HTR-8/SVneo (cell line): ENCODE measurements at regions not wholly inside any gene's neighbourhood (a gene's known extent, or its start where the extent isn't known, plus 50 kb on each side); places are given as distances from the start of the nearest gene placed in this dataset.

ENCODE experiments used
- DNase-seq: peaks from one replicate; pipeline ENCODE4 v3.0.0; 2011; ENCODE audit warnings: low spot score, mixed read lengths; ENCODE audit not compliant: insufficient read length
- FAIRE-seq: peaks from 2 replicates; lab custom pipeline; 2011; peaks lifted over from hg19 to GRCh38; lab: Jason Lieb, UNC

DNA sequence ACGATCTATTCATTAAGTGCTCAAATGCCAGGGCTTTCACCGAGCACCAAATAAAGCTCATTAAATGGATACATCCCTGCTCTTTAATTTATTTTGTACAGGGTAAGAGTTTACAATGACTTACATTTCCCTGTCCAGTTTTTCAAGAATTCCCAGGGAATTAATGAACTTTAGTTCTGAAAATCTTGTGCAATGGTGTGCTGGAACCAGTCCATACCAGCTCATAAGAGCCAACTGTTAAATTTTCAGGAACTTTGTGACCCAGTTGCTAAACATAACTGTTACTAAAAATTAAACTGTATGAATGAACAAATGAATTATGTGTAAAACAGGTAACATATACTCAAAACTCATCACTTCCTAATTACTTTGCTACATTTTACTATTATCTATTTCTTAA, 191.7 kb upstream of the RASGEF1B start:
- DNase-seq (no peak), FAIRE-seq (no peak)

DNA sequence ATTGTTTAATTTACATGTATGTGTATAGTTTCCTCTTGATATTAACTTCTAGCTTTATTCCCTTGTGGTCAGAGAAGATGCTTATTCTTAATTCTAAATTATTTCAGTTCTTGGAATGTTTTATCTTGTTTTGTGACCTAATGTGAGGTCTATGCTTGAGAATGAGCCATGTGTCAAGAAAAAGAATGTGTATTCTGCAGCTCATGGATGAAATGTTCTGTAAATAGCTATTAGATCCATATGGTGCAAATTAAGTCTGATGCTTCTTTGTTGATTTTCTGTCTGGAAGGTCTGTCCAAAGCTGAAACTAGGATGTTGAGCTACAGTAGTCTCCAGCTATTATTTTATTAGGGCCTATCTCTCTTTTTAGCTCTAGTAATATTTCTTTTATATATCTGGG, 187.3 kb upstream of the RASGEF1B start:
- FAIRE-seq = no peak
- DNase-seq = no peak

DNA sequence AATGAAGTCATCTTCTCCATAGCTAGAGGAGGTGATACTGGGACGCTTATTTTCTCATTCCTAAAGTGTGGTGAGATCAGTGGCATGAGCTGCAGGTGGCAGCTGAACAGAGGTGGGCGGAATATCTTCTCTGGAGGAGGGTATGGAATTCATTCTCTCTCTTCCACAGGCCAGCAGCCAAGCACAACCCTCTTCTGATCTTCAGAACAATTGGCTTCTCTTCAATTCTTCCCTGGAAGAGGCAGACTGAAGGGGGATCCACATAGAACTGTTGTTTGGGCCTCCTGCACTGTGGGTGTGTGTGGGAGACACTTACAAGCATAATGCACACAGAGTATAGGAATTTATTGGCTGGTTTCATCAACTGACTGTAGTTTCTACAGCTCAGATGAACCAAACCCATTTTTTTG, 180.4 kb upstream of the RASGEF1B start:
- no peak for DNase-seq
- FAIRE-seq = no peak

DNA sequence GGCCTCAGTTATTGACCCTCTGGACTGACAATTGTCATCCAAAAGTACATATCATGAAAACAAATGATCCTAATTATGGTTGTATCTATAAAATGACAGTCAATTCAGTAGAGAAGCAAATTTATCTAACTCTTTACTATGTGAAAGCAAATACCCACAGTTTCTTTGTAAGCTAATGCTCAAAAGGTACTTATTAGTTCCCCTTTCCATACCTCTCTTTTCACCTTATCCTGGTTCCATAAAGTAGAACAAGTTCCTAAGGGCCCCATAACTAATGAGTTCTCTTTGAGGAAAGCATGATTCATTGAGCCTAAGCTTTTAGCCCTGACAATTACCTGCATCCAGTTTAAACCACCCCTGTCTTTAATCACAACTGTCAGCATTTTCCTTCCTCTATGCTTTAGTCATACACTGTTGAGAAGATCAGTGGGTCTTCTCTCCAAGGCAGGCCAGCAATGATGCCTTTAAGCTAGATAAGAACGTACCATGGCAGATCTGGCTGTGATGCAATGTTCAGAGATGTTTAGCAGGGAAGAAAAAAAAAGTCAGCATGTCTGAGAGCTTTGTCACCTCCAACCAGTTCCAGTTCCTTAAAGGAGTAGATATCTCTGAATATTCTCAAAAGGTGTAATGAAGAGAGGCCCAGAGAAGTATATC, 179.7 kb upstream of the RASGEF1B start:
- FAIRE-seq (no peak), DNase-seq (no peak)

DNA sequence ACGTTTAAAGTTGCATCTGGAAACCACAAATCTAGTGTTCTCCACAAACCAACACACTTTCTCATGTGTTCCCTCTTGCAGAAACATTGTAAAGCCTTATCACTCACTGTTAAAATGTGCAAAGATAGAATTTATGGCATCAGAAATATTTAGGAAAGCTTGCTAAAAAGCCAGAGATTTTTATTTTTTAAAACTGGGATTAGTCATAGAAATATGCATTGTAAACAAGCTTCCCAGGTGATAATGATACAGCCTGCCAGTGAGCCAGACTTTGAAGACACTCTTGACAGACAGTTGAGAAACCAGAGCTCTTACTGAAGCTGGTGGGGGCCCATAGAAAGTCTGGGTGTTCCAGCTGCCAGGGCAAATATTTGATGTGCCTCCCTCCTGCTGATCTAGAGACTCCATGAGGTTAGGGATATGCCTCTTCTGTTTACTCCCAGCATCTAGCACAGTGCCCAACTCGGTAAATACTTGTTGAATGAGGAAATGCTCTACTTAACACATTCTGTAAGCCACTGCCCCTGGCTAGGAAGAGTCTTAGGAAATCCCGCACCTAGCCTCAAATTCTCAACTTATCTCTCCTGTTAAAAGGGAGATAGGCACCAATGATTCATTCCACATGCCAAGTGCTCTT, 179.0 kb upstream of the RASGEF1B start:
- no peak for DNase-seq
- FAIRE-seq = no peak

DNA sequence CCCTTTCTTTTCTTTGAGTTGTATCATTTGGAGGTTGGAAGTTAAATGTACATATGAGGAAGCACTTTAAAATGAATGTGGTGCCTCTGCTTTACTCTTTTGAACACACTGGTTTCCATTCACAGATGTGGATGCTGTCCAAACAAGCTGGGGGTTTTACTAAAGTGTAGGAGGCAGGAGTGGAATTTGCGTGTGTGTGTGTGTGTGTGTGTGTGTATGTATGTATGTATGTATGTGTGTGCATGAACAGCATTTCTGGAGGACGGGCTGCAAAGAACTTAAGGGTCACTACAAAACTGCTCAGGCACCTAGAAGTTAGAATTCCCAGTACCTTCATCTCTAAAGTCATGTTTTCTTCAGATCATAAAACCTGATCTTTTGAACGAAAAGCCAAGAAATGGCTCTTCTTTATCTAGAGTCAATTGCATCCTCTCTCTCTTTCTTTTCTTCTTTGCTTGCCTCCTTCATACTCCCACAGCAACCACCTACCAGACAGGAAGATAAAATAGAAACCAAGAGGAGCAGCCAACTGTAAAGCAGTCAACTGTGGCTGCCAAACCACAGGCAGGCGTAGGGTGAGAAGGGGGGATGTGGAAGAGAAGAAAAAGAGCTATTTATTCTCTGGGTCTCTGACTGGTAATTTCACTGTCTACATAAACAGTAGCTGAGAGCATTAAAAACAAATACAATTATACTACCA, 177.0 kb upstream of the RASGEF1B start:
- no peak for DNase-seq
- no peak for FAIRE-seq

DNA sequence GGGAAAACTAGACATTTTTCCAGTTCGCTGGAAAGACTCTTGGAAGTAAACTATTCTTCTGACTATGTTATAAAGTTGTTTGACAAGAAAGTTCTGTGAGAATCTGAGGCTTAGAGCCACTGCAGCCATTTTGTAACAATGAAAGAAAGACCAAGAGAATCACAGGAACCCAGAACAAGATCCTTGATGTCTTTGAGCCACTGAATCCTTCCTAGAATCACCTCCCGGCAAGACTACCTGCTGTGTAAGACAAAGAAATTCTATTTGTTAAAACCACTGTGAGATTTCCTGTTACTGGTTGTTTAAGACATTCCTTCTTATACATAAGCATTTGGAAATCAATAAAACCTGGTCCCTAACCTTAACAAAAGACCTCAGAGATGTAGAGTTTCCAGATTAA, 175.7 kb upstream of the RASGEF1B start:
- no peak for FAIRE-seq
- no peak for DNase-seq

DNA sequence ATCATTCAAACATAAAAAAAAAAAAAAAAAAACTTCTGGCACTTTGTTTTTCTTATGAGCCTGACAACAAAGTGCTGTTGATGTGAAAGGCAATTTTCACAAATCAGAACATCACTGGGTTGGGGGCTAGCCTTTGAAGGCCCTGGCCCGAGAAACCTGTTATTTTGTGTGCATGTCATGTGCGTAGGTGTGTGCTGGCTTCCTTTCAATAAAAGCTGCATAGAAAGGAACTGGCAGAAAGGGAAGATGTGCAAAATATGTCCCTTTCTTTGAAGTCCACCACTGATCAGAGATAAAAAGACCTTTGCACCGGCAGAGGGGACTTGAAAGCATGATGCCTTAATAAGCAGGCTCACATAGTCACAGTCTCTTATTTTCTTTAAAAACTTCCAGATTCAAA, 170.8 kb upstream of the RASGEF1B start:
- FAIRE-seq = no peak
- no peak for DNase-seq

DNA sequence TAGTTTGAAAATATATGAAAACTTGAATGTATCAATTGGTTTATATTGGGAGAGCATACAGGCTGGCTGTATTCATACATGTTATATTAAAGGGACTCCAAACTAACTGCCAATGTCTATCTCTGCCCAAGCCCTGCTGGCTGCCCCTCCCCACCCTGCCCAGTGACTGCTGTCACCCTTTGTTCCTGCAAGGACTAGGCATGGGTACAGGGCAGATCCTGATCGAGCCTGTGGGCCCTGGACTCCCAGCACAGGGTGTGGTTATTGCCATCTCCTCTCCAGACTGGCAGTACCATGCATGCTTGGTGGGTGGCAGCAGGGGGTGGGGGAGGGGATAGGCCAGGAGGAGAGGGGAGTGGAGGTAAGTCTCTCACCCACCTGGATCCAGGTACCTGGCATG, 167.5 kb upstream of the RASGEF1B start:
- DNase-seq (no peak), FAIRE-seq (no peak)

DNA sequence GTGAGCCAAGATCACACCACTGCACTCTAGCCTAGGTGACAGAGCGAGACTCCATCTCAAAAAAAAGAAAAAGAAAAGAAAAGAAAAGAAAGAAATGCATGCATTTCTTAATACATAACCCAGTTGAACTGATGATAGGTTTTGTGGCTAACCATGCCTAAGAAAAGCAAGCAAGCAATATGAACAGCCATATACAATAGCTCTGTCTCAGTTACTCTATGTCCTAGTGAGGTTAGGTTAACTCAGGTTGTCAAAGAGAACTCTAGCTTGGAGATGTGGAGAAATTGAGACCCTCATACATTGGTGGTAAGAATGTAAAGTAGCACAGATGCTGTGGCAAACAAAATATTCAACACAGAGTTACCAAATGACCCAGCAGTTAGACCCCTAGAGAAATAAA, 167.0 kb upstream of the RASGEF1B start:
- DNase-seq (no peak), FAIRE-seq (no peak)

DNA sequence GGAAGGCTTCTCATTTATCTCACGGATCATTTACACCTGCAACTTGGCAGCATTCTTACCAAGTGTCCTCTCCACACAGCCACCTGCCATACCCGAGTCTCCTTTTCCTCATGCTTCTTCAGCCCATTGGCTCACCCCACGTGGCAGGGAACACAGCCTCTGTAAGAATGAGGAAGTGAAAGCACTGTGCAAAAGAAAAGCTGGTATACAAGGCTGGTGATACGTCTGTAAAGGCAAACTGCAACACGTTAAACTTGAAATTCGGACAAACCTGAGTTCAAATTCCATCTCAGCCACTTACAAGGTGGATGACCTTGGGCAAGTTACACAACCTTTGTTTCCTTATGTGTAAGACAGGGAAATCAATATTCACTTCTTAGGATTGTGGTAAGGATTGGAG, 164.0 kb upstream of the RASGEF1B start:
- DNase-seq (no peak), FAIRE-seq (no peak)

DNA sequence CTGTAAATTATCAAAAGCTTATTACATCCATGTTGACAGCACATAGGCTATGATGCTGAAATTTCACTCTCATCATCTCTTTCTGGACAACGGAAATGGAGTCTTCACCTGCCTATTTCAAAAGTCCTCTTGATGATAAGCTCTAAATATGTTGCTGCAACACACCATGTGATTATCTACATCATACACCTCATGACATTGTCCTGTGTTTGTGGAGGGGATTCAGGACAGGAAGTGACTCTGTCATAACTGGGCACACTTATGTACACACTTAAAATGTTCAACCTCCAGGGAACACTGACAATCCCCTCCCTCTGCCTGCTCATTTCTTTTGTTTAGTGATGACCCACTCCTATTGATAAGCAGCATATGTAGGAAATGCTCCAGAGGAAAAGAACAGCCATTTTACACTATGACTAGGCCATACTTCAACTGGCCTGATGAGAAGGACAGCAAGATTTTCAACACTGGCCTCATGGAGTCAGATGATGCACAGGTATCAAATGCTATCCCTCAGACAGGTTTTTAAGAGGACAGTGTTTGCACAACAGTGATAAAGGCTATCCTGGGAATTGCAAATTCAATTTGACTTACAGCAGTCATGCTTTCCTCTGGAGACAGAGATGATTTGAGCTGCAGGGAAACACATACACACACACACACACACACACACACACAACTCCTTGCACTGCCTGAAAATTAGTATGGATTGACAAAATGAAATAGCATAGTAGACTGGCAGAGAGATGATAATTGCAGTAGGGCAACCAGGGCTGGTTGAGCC, 163.3 kb upstream of the RASGEF1B start:
- FAIRE-seq (no peak), DNase-seq (no peak)

DNA sequence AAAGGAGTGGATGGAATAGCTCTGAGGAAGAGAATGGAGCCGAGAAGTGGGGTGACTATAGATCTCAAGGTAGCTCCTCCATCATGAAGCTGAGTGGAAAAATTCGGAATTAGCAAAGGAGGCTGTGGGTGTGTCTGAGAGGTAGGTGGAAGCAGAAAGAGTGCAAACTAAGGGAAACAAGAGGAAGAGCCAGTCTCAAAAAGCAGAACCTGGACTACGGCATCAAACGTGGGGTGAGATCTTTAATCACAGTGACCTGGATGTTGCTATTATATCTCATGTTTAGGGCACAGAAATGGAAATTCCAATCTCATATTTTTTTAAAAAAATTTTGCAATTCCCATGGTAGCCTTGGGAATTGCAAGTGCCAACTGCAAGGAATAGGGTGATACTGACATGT, 162.5 kb upstream of the RASGEF1B start:
- FAIRE-seq (no peak), DNase-seq (no peak)

DNA sequence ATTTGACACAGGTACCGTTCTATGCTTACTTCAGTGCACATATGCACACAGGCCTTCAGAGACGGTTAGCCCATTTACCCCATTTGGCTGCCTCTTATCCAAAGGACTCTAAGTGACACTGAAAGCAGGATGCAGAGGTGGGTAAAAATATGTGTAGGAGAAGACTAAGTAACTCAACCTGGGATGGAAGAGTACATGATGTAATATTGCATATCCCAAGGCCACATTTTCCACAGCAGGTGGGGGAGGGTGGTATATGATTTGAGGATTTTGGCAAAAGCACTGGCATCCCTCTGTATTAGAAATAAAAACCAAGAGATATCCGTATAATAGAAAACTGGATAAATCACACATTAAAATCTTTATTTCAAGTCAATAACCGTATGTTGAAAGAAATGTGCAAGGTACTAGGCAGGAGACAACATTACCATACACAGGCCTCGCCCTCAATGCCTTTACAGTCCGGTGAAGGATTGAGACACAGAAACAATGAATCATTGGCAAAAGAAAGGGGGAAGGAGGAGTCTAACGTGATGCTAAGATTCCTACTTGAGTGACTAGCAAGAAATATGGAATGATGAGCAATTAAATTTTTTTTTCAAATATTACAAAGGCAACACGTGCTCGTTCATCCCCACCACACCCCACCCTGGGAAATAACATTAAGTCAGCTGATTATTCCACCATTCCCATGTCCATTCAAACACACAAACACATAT, 161.0 kb upstream of the RASGEF1B start:
- FAIRE-seq (no peak), DNase-seq (no peak)

DNA sequence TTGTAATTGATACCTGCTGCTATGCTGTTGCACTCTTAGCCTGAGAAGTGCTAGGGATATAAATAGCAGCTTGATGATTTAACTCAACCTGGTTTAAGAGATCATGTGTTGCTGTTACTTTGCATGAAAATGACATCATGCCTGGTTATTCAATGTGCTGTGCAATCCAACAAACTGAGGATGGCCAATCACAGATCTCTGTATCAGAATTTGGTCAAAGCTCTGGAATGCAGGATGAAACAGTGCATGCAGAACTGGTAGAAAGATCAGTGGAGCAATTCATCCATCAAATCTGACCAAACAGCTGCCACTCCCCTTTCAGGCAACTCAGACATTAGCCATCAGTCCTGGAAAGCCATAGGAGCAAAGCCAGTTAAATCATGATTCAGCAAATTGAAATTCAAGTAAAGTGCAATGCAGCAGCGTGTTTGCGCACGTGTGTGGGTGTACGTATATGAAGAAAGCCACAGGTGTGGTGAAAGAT, 160.3 kb upstream of the RASGEF1B start:
- DNase-seq = no peak
- no peak for FAIRE-seq

DNA sequence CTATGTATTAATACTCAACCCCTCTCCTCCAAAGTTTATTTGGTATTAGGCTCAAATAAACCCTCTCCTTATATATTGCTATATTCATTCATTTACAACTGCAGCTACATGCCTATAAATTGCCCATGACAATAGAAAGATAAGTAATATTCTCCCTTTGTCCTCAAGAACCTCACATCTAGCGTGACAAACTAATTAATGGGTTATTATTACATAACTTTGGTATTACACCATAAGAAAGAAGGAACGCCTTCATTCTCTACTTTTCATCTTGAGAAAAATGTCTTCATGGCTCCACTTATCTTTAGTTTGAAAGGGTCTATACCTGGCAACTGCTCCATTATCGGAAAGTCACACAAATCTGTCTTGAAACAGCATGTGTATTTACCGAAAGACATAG, 157.7 kb upstream of the RASGEF1B start:
- FAIRE-seq = no peak
- no peak for DNase-seq

DNA sequence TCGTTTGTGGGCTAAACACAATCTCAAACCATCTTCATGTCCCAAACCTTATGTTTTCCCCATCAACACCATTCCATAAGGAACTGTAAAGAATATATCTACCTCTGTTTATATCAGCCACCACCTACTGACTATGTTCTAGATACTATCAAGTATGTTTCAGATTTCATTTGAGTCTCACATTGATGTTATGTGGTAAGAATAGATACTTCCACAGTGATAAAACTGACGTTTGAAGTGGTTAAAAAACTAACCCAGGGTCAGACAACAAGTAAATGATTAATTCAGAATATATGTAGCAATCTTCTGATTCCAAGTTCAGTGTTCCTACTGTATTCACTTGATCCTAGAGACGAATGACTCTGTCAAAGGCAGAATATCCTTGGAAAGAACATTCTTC, 156.8 kb upstream of the RASGEF1B start:
- FAIRE-seq (no peak), DNase-seq (no peak)

DNA sequence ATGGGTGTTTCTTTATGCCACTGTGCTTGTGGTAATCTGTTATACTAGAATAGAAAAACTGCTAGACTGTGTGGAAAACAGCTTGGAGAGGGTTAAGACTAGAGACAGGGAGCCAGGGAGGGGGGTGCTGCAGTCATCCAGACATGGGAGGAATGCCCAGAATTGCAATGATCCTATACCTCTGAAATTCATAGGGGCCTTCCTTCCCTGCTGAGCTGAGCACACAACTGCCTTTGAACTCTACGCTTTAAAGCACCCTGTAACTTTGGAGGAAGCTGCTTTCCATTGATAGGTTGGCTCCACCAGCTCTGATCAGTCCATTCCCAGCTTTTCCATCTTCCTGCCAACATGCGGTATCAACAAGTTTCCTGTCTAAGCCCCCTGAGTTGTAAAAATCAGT, 155.9 kb upstream of the RASGEF1B start:
- no peak for FAIRE-seq
- no peak for DNase-seq

DNA sequence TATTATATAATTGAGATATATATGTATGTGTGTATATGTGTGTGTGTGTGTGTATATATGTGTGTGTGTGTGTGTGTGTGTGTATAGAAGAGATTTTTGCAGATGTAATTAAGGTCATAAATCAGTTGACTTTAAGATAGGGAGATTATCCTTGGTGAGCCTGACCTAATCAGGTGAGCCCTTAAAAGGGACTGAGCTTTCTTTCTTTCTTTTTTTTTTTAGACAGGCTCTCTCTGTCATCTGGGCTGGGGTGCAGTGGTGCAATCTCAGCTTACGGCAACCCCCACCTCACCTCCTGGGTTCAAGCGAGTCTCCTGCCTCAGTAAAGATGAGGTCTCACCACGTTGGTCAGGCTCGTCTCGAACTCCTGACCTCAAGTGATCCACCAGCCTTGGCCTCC, 155.1 kb upstream of the RASGEF1B start:
- FAIRE-seq (no peak), DNase-seq (no peak)
